HG03469 (cell line): ENCODE measurements at regions not wholly inside any gene's neighbourhood (a gene's known extent, or its start where the extent isn't known, plus 50 kb on each side); places are given as distances from the start of the nearest gene placed in this dataset.
A peak's percentile ranks its signal among the peaks of the same experiment; 100 is the strongest.

Experiments used
- ATAC-seq: cut with Tn5 transposase; IDR thresholded peaks from one replicate; pipeline ENCODE4 v1.9.1; 2021; ENCODE audit warnings: mild to moderate bottlenecking, moderate library complexity, moderate number of reproducible peaks; ENCODE audit not compliant: unreplicated experiment

DNA sequence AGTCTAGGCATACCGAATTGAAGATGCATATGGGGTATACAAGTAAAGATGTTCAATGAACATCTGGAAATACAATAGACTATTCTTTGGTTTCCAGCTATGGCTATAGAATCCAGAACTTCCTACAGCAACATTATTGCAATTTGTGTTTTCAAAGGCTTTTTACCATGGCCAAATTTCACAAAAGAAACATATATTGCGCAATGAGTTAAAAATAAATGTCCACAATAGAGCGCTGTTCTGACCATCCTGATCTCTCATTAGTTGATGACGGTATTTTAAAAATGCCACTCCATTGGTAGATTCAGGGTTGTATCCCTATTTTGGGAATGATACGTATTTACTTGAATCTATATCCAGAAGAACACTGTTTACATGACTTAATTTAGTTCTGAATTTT lies 139.2 kb downstream of the LINC00632 start:
- no peak for ATAC-seq

DNA sequence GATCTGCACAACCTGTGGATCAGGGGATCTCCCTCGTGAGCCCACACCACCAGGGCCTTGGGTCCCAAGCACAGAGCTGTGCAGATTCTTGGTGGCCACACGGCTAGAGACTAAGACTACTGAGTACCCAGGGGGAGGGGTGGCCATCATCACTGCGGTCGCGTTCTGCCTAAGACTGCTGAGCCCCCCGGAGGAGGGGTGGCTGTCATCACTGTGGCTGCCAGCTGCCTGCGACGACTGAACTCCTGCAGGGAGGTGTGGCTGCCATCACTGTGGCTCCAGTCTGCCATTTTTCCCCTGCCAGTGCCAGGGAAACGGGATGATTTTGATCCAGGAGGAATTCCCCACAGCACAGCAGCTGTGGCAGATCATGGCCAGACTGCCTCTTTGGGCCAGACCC lies 141.7 kb upstream of the SPANXB1 start:
- no peak for ATAC-seq

DNA sequence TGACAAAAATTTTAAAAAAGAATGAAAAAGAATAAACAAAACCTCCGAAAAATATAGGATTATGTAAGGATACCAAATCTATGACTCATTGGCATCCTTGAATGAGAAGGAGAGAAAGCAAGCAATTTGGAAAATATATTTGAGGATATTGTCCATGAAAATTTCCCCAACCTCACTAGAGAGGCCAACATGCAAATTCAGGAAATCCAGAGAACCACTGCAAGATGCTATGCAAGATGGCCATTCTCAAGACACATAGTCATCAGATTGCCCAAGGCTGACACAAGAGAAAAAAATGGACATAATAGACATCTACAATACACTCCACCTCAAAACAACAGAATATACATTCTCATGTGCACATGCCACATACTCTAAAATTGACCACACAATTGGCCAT lies 135.9 kb upstream of the SPANXB1 start:
- ATAC-seq: no peak

- ATAC-seq: no peak
Measured at GRCh38 chrX:140912606-140913005, 89.8 kb upstream of the SPANXB1 start.

DNA sequence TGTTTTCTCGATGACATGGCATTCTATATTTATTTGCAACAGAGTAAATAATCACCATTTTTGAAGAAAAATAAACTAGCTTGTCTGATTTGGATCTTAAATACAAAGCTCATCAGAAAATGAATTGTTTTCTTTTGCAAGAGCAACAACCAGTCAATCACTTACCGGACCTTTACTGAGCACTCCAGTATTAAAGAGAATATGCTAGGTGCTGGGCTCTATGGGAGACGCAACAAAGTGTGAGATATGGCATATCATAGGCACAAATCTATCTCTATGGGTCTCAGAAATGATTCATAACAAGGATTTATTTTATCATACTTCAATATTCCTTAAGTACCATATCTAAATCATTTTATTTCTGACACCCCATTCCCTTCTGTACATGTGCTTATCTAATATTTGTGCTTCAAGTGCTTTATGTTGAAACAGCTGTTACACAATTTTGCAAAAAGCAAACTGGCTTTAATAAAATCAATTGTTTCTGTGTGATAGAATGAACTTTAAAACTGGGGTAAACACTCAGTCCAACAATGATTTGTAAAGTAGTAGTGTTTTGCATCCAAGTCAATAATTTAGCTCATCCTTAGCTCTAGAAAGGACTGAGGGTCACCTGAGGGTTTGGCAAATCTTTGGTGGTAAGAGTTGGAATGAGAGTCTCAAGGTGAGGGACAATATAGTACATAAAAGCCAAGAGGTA lies 88.4 kb upstream of the SPANXB1 start:
- ATAC-seq: no peak

DNA sequence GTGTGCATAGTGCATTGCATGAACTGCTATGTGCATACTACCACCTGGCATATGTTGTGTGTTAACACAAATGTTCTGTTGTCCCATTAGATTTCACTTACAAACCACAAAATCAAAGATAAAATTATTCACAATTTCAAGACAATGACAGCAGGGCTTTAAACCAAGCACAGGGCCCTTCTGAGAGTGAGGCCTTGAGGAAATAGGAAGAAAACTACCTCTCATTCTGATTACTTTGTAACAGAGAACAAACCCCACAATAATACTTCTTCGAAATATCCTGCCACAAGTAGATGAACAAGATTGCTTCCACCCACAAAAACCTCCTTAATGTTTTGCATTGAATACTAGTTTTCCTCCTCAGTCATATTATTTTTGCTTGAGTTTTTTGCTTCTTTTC lies 85.5 kb upstream of the SPANXB1 start:
- ATAC-seq: no peak

DNA sequence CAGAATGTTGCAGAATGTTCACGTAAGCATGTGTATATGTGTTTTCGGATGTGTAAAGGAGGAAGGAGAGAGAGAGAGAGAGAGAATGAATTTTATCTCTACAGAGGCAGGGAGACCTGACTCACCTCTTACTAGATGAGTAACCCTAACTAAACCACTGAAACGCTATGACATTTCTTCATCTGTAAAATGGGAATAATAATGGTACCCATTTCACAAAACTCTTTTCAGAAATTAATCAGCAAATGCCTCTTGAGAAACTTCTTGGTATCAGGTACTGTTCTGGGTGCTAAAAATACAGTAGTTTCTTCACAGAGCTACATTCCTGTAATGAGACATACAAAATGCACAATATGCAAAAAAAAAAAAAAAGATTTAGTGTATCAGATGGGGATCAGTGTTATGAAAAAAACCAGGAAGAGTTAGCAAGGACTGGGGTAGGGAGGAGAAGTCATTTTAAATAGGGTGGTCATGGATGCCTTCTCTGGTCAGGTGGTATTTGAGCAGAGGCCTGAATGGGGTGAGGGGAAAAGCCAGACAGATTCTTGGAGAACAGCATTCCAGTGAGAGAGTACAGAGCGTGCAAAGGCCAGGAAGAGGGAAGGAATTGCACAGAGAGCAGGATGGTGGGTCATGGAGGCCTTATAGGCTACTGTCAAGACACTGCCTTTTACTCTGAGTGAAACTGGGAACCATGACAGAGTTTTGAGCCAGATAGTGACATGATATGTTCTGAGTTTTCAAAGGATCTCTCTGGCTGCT lies 84.9 kb upstream of the SPANXB1 start:
- no peak for ATAC-seq

GRCh38 chrX:140918398-140919038 lies 83.9 kb upstream of the SPANXB1 start:
- peak; percentile 82 for ATAC-seq

DNA sequence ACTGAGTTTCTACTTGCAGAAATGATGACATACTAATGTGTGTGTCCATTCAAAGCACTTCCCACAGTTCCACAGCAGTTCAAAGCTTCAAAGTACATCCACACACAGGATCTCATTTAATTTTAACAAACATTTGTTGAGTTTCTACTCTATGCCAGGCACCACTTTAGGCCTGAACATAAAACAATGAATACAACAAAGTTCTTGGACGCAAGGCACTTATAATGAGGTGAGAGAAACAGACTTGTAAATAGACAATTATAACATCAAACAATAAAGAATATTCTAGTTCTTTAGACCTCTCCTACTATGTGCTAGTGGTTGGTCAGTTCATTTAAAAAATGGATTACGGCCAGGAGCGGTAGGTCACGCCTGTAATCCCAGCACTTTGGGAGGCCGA lies 82.0 kb upstream of the SPANXB1 start:
- ATAC-seq: no peak

DNA sequence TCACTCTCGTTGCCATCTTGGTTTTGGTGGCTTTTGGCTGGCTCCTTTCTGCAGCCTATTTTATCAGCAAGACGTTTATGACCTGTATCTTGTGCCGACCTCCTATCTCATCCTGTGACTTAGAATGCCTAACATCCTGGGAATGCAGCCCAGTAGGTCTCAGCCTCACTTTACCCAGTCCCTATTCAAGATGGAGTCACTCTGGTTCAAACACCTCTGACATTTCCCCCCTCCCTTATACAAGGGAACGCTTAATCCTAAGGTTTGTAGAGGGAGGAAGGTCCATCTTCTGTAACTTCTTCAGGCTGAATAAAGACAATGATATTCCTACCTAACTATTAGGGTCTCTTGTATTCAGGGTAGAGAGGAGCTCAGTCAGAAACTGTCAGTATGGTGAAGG lies 79.3 kb upstream of the SPANXB1 start:
- ATAC-seq: no peak

- ATAC-seq: no peak
Measured at GRCh38 chrX:140928739-140929138, 73.7 kb upstream of the SPANXB1 start.

DNA sequence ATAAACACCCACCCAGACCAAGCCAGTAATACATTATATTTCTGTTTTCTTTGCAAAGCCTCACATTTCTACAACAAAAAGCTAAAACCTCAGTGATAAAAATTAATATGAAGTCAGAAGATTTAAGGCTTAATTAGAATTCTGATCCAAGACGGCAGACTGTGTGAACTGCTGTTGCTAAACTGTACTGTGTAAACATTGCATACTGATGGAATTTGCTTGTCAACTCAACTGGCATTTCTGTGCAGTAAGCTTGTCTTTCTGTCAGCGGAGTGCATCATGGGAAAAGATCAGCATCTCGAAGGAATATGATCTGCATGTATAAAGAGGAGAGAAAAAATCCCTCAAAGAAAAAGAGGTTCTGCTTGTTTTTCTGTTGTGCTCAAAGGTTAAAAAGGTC lies 69.4 kb upstream of the SPANXB1 start:
- ATAC-seq: no peak

DNA sequence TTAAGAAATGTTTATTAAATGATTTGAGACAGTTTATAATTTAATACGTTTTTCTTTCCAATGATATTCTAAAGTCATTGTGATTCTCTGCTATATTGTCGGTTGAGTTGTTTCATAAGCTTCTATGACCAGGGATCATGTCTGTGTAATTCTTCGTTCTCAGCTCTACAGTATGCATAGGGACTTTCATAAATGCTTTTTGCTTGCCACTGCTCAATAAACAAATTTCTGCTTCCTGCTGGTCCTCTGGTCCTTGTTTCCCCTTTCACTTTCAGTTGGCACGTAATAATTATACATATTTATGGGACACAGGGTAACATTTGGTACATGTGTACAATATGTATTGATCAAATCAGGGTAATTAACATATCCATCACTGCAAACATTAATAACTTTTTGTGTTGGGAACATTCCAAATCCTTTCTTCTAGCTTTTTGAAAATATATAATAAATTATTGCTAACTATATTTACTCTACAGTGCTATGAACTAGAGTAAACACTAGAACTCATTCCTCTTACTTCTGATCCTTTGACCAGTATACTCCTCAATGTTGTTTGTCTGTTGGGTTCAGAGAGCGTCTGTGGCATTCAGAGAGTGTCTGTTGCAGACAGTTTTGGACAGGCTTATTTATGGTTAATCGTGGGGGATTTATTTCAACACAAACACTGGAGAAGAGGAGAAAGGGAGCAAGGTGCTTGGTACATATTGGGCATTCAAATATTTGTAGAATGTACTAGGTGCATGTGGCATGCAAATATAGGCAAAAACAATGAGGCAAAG lies 68.3 kb upstream of the SPANXB1 start:
- ATAC-seq: no peak

DNA sequence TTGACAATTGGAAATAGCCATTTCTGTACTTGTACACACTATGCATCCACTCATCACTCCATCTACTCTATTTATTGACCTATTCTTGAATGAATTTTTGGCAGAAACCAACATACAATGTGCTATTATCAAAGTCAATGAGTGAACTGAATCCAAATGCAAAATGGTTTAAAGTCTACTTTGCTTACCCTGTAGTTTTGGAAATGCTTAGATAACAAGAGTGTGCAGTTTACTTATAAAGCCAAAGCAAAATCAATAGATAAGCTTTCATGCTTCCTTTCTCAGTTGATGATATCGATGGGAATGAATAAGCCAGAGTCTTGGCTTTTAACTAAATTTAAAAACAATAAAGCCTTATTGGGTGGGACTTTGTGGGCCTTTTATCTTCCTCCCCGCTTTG lies 58.9 kb upstream of the SPANXB1 start:
- no peak for ATAC-seq

GRCh38 chrX:140944710-140945109 lies 57.7 kb upstream of the SPANXB1 start:
- no peak for ATAC-seq

DNA sequence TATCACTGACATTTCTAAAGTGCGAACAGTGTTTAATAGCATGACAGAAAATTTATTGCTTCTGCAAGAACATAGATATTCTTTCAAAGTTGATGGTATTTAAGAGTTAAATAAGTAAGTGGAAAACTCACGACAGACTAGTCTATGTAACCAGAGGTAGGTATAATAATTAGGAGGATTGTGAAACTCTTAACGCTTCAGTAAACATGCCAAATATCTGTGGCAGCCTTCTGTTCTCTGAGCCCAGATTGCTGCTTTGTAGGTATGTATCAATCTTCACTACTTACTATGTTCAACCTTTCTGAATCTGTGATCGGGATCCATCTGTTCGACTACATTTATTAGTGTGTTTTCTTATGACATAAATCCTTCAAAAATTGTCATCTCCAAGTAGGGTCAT lies 53.6 kb upstream of the SPANXB1 start:
- no peak for ATAC-seq

DNA sequence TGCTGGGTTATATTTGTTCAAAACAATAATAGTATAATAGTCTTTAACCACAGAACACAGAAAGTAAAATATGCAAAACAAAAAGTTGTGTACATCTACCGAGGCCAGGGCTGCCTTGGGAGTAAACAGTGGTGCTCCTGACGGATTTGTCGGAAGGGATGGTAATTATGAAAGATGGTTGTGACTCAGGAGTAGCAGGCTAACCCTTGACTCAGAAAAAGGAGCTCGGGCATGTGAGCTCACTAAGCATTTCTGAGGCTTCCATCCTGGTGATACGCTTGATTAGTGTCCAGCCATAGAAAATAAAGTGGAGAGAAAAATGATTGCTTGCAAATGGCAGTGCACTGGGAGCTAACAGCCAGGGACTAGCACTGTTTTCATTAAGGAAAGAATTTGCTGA lies 53.2 kb upstream of the SPANXB1 start:
- no peak for ATAC-seq
